GM21825 (cell line): ENCODE measurements at regions not wholly inside any gene's neighbourhood (a gene's known extent, or its start where the extent isn't known, plus 50 kb on each side); places are given as distances from the start of the nearest gene placed in this dataset.

Experiments used
- ATAC-seq: cut with Tn5 transposase; IDR thresholded peaks from one replicate; pipeline ENCODE4 v1.9.1; 2021; ENCODE audit warnings: mild to moderate bottlenecking, moderate library complexity; ENCODE audit not compliant: unreplicated experiment

DNA sequence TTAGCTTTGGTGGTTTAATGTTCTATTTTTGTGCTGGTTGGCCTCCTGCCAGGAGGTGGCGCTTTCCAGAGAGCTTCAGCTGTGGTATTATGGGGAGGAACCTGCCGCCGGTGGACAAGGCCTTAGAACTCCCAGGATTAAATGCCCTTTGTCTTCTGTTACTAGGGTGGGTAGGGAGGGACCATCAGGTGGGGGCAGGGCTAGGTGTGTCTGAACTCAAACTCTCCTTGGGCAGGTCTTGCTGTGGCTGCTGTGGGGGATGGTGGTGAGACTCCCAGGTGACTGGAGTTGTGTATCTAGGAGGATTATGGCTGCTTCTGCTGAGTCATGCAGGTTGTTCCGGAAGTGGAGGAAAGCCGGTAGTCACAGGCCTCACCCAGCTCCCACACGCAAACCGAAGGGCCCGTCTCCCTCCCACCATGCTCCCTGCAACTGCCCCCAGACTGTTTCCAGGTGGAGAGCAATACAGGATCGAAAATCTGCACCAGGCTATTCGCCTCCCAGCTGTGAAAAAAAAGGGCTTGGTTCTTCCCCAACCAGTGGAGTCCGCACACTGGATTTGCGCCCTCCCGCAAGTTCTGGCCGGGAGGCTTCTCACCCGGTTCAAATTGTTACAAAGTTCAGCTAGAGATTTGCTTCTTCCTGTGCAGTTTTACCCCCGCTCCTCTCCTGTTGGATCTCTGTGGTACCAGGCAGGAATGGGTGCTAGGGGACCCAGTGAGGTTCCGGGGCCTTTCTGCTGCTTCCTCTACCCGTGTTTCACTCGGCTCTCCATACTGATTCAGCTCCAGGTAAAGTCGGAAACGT lies 220.5 kb downstream of the CENPF start:
- no peak for ATAC-seq

DNA sequence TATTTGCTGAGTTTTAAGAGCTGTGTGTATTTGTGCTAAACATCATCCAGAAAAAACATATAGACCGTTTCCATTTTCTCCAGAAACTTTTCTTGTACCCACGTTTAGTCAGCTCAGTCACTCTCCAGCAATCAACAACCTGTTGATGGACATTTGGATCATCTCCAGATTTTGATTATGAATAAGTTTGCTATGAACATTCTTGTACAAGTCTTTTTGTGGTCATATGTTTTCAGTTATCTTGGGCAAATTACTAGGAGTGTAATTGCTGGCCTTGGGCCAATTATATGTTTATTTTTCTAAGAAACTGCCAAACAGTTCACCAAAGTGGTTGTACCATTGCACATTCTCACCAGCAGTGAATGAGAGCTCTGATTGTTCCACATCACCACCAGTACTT lies 221.8 kb downstream of the CENPF start:
- no peak for ATAC-seq

DNA sequence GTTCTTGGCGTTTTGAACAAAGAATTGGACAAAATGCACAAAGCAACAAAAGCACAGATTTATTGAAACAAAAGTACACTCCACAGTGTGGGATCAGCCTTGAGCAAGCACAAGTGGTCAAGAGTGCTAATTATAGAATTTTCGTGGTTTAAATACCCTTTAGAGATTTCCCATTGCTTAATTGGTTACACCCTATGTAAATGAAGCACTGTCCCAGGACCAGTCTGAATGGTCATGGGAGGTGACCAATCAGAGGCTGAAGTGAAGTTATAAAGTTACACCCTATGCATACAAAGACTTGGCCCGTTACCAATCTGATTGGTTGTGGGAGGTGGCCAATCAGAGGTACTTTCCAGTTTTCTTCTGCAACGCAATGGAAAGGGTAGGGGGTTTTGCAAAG lies 223.6 kb downstream of the CENPF start:
- no peak for ATAC-seq

DNA sequence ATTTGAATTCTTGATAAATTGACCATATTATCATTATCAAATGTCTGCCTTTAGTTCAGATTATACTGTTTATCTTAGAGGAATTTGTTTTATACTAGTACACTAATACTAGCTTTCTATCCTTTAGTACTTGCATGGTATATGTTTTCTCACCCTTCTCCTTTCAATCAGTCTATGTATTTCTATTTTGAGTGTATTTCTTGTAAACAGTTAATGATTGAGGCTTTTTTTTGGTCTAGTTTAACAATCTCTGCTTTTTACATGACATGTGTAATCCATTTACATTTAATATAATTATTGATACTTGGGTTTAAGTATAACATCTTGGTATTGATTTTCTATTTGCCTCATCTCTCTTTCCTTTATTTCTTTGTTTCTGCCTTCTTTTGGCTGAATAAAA lies 224.9 kb downstream of the CENPF start:
- ATAC-seq = no peak

DNA sequence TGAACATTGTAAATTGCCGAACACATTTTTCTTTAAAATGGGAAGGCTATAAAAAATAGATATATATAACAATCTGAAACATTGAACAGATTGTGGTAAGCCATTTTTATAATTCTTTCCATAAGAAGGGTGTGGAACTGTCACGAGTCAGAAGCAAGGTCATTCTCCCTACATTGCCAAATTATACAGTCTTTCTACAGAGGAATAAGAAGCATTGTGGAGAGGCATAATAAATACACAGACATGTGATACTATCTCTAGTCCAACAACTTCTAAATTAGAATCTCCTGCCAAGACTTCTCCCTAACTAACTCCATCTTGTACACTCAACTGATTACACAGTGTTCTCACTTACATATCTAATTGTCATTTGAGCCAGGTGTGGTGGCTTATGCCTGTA lies 227.9 kb downstream of the CENPF start:
- no peak for ATAC-seq

DNA sequence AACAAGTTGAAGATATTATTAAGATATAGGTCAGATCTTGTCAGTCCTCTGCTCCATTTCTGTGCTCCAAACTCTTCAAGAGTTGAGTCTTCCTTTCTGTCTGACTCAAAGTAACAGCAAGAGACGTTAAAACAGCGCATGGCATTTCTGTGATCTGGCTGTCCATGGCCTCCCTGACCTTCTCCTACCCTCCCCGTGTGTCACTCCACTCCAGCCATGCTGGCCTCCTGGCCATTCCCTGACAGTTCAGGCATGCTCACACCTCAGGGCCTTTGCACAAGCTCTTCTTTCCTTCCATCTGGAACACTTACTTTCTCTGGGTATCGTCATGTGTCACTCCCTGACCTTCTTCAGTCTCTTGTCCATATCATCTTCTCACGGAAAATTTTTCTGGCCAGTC lies 229.0 kb downstream of the CENPF start:
- no peak for ATAC-seq

DNA sequence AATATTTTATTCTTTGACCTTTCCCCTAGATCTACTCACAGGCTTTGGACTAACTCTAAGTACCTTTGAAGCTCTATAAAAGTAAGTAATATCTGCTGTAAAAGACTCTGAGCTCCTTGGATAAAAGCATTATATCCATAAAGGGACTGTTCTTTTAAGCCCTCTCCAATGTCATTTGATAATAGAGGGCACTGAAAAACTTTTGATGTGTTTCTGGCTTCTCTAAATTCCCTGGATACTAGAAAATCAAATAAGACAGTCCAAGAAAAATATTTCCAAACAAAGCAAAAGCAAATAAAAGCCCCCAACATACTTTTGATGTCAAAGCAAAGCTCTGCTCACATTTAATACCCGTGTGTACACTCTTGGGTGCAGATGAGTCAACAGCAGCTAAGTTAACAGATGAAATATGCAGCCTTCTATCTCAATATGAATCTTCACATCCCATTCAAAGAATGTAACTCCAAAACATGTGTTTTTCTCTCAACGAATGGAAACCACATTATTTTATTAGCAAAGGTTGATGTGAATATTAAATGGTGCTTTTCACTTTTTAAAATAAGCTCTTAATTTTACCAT lies 230.3 kb downstream of the CENPF start:
- ATAC-seq = no peak

DNA sequence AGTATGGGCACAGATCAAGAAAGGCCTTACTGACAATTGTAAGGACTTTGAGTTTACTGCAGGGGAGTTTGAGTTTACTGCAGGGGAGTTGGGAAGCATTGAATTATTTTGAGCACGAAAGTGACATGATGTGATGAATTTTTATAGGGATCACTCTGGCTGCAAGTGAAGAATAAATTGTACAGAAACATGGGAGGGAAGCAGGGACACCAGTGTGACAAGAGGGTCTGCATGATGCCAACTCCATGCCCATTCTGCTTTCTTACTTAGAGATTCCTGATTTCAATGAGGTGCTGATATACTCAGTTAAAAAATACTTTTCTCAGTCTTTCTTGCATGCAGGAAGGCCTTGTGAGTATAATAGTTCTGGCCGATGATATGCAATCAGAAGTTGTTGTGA lies 234.4 kb downstream of the CENPF start:
- no peak for ATAC-seq

DNA sequence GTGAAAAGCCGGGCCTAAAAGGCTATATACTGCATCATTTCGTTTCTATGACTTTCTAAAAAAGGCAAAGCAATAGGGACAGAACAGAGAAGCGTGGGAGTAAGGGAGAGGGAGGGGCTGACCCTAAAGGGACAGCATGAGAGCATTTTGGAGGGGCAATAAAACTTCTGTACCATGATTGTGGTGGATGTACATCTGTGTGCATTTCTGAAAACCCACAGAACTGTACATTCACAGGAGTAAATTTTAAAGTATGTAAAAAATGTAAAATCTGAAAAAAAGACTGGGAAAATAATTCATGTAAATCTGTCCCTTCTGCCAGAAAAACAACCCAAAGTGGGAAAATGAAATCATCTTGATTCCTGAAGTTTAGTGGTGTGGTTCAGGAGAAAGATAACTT lies 235.4 kb downstream of the CENPF start:
- ATAC-seq = no peak

DNA sequence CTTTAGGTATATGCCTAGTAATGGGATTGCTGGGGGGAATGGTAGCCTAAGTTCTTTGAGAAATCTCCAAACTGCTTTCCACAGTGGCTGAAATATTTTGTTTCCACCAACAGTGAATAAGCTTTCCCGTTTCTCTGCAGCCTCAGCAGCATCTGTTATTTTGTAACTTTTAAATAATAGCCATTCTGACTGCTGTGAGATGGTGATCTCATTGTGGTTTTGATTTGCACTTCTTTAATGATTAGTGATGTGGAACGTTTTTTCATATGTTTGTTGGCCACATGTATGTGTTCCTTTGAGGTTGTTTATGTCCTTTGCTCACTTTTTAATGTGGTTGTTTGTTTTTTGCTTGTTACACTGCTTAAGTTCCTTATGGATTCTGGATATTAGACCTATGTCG lies 237.4 kb downstream of the CENPF start:
- no peak for ATAC-seq

DNA sequence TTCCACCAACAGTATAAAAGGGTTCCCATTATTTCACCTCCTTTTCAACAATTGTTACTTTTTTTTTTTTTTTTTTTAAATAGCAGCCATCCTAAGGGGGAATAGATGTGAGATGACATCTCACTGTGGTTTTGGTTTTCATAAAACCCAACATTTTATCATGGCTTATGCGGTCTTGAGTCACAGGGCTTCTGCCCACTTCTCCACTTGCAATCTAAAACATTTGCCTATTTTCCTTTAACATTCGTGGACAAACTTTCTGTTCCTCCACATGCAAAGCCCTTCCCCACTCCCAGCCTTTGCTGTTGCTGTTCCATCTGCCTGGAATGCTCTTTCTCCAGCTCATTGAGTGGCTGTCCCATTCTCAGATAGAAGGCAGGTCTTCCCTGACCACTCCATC lies 239.7 kb upstream of the KCNK2 start:
- ATAC-seq = no peak

DNA sequence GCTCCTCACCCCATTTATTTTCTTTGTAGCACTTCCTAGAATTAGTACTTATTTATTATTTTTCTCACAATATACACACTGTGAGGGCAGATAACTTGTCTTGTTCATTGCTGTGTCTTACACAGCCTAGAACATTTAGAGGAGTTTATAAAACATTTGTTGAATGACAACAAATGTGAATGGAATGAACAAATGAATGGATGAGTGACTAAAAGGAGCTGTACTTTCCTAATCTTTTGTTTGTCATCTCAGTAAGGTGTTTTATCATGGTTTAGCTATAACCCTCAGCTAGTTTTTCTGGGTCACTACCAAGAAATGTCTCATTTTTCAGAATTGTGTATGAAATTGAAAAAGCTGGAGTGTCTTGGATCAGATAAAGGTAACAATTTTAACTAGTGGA lies 239.3 kb upstream of the KCNK2 start:
- no peak for ATAC-seq

DNA sequence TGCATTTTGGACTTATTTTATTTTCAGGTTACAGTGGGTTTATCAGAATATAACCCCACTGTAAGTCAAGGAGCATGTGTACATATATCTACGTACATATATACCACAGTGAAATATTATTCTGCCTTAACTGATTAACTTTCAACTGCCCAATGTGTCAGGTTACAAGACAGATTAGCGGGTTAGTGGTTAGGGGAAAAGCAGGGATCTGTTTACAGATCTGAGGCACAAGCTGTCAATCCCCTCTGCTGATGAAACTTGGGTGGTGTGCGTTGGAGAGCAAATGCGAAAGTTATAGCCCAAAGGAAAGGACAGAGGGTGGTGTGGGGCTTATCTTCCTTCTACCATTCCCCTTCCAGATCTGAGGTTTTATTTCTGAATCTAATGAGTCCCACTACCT lies 238.2 kb upstream of the KCNK2 start:
- ATAC-seq = no peak

DNA sequence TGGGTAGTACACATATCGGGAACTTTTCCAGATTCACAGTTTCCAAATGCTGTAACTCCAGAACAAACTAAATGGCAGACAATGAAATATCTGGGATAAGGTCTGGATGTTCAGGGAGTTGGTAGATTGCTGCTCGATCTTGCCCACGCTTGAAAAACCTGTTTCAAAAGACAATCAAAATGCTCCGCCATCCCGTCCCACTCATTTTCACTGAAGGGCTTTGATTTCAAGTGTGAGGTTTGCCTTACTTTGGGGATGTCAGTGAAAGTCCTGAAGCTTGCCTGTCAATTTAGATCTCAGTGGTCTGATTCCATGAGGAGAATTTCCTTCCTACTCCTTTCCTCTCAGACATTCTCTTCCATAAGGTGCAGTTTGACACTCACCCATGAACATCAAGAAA lies 236.3 kb upstream of the KCNK2 start:
- no peak for ATAC-seq

DNA sequence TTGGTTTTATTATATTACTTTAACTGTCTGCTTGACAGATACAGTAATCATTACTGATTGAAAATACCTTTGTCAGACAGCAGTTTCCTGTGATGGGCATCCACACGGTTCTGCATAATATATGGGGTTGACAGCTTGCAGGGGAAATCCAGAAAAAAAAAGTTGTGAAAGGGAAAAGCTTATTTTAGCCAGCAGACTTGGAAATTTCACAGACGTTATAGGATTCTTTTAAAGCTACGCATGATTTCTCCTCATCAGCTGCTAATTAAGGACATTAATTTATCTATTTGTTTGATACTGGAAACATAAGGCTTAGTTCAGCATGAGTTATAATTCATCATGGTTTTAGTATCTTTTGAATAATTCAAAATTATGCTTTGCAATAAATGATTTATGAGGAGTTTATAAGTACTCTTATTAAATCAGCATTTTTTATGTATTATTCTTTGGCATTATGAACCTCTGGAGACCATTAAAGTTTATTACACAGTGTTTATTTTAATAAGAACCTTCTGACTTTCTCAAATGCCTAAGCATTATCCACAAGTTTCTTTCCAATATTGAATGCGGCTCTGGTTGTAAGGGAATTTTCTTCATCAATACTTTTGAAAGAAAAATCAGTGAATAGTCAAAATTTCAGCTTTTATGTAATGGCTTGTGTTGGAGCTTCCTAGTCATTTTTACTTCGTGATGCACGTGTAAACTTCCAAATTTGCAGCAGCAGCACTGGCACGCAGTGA lies 235.3 kb upstream of the KCNK2 start:
- ATAC-seq = no peak

DNA sequence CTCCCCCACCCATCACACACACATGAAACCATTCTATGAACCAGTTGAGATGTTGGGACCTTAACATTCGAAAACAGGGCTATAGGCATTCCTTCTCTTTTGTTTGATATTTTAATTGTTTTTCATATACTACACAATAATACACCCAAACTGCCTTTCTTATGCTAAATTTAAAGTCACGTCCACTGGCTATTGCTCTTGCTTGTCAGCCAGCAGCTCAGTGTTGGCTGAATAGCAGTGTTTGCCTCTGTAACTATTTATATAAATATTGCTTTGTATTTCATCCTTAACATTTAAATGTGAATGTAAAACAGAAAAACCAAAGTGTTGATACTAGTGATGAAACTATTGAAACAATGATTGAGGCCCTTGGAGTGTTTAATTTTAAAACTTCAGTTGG lies 234.4 kb upstream of the KCNK2 start:
- ATAC-seq = no peak

DNA sequence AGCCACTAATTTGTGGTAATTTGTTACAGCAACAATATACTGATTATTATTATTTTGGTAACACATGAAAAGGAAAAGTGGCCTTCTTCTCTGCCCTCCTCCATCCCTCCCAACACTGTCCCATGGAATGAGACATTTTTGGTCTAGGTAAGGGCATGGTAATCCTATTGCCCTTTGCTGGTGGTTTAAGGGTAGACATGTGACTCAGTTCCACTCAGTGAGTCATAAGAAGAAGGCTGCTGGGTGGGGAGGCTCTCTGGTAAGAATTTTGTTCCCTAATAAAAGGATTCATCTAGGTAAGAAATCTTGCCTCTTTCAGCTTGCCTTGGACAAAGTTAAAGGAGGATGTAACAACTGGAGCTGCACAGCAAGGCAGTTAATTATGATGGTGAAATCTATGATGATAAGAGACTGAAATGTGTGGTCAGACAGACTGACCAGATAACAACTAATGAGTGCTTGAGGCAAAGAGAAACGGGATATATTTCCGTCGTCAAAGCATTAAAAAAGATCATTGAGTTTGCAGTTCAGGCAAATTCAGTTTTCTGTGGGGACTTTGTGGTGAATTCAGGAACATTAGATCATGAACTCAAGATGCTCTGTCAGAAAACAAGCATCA lies 232.0 kb upstream of the KCNK2 start:
- ATAC-seq = no peak

DNA sequence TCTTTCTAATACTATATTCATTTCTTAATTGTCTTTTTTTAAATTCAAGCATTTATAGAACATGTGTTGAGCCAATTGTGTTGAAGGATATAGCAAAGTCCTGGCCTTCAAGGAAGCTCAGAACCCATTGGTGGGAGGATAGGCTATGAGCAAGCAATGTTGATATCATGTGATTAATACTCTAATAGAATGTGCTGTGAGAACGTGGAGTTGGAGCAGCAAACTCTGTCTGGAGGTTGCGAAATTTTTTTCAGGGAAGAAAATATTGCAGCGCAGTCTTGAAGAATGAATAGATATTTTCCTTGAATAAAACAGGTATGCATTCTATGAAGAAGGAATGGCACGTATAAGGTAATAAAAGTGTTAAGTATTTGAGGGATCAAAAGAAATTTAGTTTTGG lies 229.2 kb upstream of the KCNK2 start:
- no peak for ATAC-seq

DNA sequence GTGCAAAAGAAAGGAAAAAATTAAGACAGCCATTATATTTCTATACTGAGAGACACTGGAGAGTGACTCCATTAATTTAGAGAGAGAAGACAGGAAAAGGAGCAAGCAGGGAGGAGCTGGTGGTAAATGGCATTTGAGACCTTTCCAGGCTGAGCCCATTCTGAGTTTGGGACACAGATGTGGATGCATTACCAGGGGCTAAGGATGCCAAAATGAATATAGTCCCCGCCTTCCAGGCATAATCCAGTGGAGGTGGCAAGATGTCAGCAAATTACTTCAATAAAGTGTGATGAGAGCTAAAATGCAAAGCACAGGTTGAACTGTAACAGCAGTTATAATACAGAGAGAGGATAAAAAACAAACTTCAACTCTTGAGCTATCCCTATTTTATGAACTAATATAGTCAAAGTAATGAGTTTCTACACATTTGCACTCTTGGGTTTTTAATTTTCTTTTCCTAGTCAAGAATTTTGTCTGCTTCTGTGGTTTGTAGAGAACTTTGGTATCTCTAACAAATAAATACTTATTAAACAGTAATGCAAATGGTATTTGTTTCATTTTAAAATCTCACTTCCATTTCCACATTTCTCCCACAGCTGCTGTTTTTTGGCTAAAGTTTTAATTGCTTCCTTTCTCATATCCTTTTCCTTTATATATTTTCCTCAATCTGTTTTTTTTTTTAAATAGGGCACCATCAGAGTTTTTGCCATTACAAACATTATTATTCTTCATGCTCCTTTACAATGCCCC lies 228.2 kb upstream of the KCNK2 start:
- no peak for ATAC-seq

DNA sequence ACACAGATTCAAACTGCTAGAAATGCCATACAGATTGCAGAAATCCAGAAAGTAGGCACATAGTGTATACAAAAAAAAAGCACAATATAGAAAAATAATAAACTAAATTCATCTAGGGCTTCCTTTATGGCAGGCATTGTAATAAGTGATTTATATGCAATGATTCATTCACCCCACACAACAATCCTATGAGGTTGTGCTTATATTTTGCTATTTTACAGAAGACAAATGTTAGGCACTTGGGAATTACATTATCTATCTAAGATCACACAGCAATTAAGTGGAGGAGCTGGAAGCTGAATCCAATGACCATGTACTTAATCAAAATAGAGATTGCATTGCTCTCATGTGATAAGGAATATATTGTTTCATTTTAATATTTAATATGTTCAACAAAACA lies 225.7 kb upstream of the KCNK2 start:
- ATAC-seq = no peak

DNA sequence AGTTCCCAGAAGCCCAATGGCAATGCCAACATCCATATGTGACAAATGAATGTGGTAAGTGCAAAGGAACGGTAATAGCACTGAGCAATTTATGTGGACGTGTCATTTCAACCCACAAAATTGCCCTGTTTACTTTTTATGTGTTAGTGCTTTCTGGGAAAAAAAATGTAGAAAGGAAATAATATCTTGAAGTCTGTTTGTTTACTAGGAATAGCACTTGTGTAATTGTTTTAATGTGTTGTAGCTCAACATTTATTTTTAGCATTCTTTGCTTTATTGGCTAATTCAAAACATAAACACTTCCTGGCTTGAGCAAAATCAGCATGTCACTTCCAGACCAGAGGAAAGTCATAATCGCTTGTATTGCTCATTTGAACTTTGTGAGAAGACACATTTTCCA lies 224.8 kb upstream of the KCNK2 start:
- no peak for ATAC-seq
